DOHH2 (cell line): ENCODE measurements at regions not wholly inside any gene's neighbourhood (a gene's known extent, or its start where the extent isn't known, plus 50 kb on each side); places are given as distances from the start of the nearest gene placed in this dataset.

Experiments
- H3F3A ChIP-seq: fragments of 200-600 bp; sonication (generic), shearing (Covaris generic); 2 replicates; pipeline ENCODE4 v1.6.0; 2016; ENCODE audit warnings: antibody characterized with exemption, mild to moderate bottlenecking; ENCODE audit not compliant: control insufficient read depth, insufficient read depth
- H3K27ac ChIP-seq: fragments of 200-600 bp; sonication (generic); 2 replicates; pipeline ENCODE4 v1.5.1; 2014; ENCODE audit warnings: low read depth, mild to moderate bottlenecking, low read length, moderate library complexity
- H3K27me3 ChIP-seq: fragments of 200-600 bp; sonication (generic); 2 replicates; pipeline ENCODE4 v1.6.1; 2014; ENCODE audit warnings: mild to moderate bottlenecking, low read length, mixed read lengths; ENCODE audit not compliant: control insufficient read depth
- H3K36me3 ChIP-seq: fragments of 200-600 bp; sonication (generic); 2 replicates; pipeline ENCODE4 v1.6.1; 2014; ENCODE audit warnings: mild to moderate bottlenecking, low read length, moderate library complexity, mixed read lengths; ENCODE audit not compliant: control insufficient read depth
- H3K4me1 ChIP-seq: fragments of 200-600 bp; sonication (generic); 2 replicates; pipeline ENCODE4 v1.6.1; 2014; ENCODE audit warnings: mild to moderate bottlenecking, low read length, mixed read lengths; ENCODE audit not compliant: control insufficient read depth
- H3K4me2 ChIP-seq: fragments of 200-600 bp; sonication (generic); 2 replicates; pipeline ENCODE4 v1.6.0; 2014; ENCODE audit warnings: mild to moderate bottlenecking, low read length, moderate library complexity
- H3K4me3 ChIP-seq: fragments of 200-600 bp; sonication (generic); 2 replicates; pipeline ENCODE4 v1.5.1; 2014; ENCODE audit warnings: mild to moderate bottlenecking, low read length, mixed read lengths
- H3K79me2 ChIP-seq: fragments of 200-600 bp; sonication (generic); 2 replicates; pipeline ENCODE4 v1.6.1; 2014; ENCODE audit warnings: mild to moderate bottlenecking, low read length, mixed read lengths; ENCODE audit not compliant: control insufficient read depth
- H3K9me2 ChIP-seq: fragments of 200-600 bp; sonication (generic); replicated peaks from 2 replicates; pipeline ENCODE4 v1.6.1; 2014; ENCODE audit warnings: mild to moderate bottlenecking, low read length, mixed read lengths; ENCODE audit not compliant: control insufficient read depth
- H3K9me3 ChIP-seq: fragments of 200-600 bp; sonication (generic); 2 replicates; pipeline ENCODE4 v1.6.1; 2014; ENCODE audit warnings: antibody characterized with exemption, low read length, mixed read lengths; ENCODE audit not compliant: control insufficient read depth, insufficient read depth
- H4K20me1 ChIP-seq: fragments of 200-600 bp; sonication (generic); 2 replicates; pipeline ENCODE4 v1.6.0; 2014; ENCODE audit warnings: low read depth, mild to moderate bottlenecking, antibody characterized with exemption, low read length, moderate library complexity; ENCODE audit not compliant: control insufficient read depth, insufficient read depth
- CTCF ChIP-seq: fragments of 200-600 bp; sonication (generic); IDR thresholded peaks from one replicate; pipeline ENCODE4 v1.5.1; 2014; ENCODE audit warnings: antibody characterized with exemption, mild to moderate bottlenecking, low read depth, low read length; ENCODE audit not compliant: poor library complexity, severe bottlenecking
- EZH2phosphoT487 ChIP-seq: fragments of 200-600 bp; sonication (generic); IDR thresholded peaks from 2 replicates; pipeline ENCODE4 v1.6.1; 2017; ENCODE audit warnings: borderline replicate concordance, mild to moderate bottlenecking, antibody characterized with exemption, low read length, moderate library complexity, mixed read lengths

- H3F3A ChIP-seq, result no peaks in the 10 kb centered on the region
- no peaks in the 10 kb centered on the region for H3K36me3 ChIP-seq
- no peak overlapping the region for H3K4me2 ChIP-seq
- no peaks in the 10 kb centered on the region for H3K9me3 ChIP-seq
- no peaks in the 10 kb centered on the region for H3K79me2 ChIP-seq
- H4K20me1 ChIP-seq, result no peaks in the 10 kb centered on the region
- no peak overlapping the region for H3K27ac ChIP-seq
- TF ChIP-seq CTCF, result no peak
- no peak for TF ChIP-seq EZH2phosphoT487
- H3K9me2 ChIP-seq, result no peaks in the 10 kb centered on the region
- H3K4me1 ChIP-seq, result no peaks in the 10 kb centered on the region
- no peaks in the 10 kb centered on the region for H3K27me3 ChIP-seq
- no peak overlapping the region for H3K4me3 ChIP-seq
Observed at GRCh38 chr9:100785946-100786345, 208.1 kb downstream of the CAVIN4 start.

- Histone ChIP-seq H3F3A (no peaks in the 10 kb centered on the region), H3K9me2 (no peaks in the 10 kb centered on the region), H3K4me3 (no peak overlapping the region), H3K4me2 (no peak overlapping the region), H3K27me3 (no peaks in the 10 kb centered on the region), H3K27ac (no peak overlapping the region), H4K20me1 (no peaks in the 10 kb centered on the region), H3K79me2 (no peaks in the 10 kb centered on the region), H3K4me1 (no peaks in the 10 kb centered on the region), H3K36me3 (no peaks in the 10 kb centered on the region), H3K9me3 (no peaks in the 10 kb centered on the region)
- TF ChIP-seq CTCF (no peak), EZH2phosphoT487 (no peak)
Observed at GRCh38 chr9:100794738-100795269, 216.9 kb downstream of the CAVIN4 start.

GRCh38 chr9:100803956-100804355 lies 224.6 kb upstream of the PLPPR1 start:
- no peaks in the 10 kb centered on the region for H3K36me3 ChIP-seq
- H3K4me3 ChIP-seq, result no peak overlapping the region
- no peaks in the 10 kb centered on the region for H3K79me2 ChIP-seq
- H3K9me2 ChIP-seq, result no peaks in the 10 kb centered on the region
- H4K20me1 ChIP-seq, result no peaks in the 10 kb centered on the region
- H3K27ac ChIP-seq, result no peak overlapping the region
- H3F3A ChIP-seq, result no peaks in the 10 kb centered on the region
- no peak overlapping the region for H3K4me2 ChIP-seq
- TF ChIP-seq EZH2phosphoT487 (no peak), CTCF (no peak)
- H3K9me3 ChIP-seq, result no peaks in the 10 kb centered on the region
- H3K4me1 ChIP-seq, result no peaks in the 10 kb centered on the region
- H3K27me3 ChIP-seq, result no peaks in the 10 kb centered on the region
